GM12872 (cell line): ENCODE measurements at regions not wholly inside any gene's neighbourhood (a gene's known extent, or its start where the extent isn't known, plus 50 kb on each side); places are given as distances from the start of the nearest gene placed in this dataset.

Experiments used
- TF ChIP-seq, protein P1 (sequence below): IDR thresholded peaks from 3 replicates; pipeline ENCODE4 v1.5.1; 2011; ENCODE audit warnings: low read depth, mild to moderate bottlenecking, low read length, moderate library complexity; ENCODE audit not compliant: insufficient read depth

DNA sequence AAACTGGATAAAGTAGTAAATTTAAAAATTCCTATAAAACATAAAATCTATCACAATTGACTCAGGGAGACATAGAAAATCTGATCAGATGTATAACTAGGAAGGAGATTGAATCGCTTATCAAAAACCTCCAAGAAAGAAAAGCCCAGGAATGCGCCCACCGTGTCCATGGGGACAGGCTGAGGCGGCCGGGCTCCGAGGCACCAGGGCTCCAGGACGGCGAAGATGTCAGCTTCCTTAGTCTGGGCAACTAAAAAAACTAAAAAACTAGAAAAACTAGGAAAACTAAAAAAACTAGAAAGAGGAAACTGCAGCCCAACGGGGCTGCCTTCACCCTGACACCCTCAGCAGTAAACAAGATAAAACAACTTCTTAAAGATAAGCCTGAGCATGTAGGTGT lies 229.0 kb upstream of the RAB4A start:
- TF ChIP-seq, protein P1, sequence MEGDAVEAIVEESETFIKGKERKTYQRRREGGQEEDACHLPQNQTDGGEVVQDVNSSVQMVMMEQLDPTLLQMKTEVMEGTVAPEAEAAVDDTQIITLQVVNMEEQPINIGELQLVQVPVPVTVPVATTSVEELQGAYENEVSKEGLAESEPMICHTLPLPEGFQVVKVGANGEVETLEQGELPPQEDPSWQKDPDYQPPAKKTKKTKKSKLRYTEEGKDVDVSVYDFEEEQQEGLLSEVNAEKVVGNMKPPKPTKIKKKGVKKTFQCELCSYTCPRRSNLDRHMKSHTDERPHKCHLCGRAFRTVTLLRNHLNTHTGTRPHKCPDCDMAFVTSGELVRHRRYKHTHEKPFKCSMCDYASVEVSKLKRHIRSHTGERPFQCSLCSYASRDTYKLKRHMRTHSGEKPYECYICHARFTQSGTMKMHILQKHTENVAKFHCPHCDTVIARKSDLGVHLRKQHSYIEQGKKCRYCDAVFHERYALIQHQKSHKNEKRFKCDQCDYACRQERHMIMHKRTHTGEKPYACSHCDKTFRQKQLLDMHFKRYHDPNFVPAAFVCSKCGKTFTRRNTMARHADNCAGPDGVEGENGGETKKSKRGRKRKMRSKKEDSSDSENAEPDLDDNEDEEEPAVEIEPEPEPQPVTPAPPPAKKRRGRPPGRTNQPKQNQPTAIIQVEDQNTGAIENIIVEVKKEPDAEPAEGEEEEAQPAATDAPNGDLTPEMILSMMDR = no peak

DNA sequence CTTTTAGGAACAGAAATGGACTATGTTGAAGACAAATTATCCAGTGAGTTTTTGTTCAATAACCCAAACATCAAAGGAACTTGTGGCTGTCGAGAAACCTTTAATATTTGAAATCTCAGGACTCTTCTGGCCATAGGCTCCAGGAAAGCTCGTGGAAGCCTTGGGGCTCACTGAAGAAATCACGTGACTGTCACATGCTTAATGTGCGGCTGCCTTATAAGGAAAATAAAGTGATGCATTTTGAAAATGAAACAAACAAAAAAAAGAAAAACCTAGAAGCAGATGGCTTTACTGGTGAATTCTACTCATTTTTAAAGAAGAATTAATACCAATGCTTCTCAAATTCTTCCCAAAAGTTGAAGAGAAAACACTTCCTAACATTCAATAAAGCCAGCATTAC lies 228.4 kb upstream of the RAB4A start:
- TF ChIP-seq, protein P1 = no peak

DNA sequence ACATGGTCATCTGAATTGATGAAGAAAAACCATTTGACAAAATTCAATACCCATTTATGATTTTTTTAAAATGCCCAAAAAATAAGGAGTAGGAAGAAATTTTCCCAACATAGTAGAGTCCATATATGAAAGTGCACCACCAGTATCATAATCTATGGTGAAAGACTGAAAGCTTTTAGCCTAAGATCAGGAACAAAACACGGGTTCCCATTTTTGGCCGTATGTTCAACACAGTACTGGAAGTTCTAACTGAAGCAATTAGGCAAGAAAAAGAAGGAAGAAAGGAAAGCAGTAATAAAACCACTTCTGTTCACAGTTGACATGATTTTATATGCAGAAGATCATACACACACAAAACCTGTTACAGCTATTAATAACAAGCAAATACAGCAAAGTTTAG lies 227.8 kb upstream of the RAB4A start:
- TF ChIP-seq, protein P1 = no peak

DNA sequence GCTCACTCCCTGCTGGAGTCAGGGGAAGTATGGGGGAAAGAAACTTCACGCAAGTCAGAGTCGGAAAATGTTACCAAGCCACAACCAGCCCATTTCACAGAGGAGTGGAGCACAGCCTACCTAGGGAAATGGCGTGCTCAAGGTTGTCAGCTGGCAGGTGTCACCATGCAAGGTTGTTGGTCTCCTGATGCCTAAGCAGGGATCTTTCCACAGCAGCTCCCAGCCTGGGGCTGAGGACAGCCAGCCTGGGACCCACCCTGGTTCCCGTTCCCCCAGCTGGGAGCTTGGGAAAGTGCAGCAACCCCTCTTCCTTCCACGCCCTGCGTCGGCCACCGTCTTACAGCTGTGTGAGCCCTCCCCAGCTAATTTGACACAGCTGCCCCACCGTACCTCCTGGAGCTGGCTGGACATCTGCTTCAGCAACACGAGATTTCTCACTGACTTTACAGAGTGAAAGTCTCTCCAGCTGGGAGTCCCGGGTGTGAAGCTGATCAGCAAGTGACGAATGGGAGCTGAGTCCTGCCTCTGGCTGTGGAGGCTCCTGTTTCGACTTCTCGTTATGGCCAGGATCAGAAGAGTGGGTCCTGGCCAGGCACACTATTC lies 224.6 kb upstream of the RAB4A start:
- TF ChIP-seq, protein P1 = no peak

DNA sequence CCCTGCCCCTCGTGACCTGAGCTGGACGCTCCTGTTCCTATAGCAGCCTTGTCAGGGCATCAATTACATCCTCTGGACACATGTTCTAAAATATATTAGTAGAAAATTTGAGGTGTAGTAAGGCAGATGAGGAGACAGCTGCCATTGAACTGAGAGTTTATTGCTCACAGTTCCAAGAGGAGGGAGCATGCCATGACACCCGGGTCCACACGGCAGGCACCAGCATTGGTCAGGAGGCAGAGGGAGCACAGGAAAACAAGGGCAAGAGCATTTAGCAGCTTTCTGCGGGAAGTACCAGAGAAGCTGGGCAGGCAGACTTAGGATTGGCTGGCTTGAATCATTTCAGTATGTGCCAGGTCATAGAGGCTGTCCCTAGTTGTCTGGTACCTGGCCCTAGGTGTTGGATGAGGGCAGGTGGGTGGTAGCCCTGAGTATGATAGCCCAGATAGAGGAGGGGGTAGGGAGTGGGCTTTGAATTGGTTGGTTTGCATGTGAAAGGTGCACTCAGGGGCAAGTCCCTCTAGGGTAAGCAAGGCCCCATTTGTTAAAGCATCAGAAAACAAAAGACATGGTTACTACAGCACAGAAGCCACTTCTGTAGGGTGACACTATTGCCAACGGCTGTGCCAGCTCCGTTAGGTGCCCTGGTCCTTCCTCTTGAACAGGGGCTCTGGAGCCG lies 223.6 kb upstream of the RAB4A start:
- TF ChIP-seq, protein P1 = no peak

DNA sequence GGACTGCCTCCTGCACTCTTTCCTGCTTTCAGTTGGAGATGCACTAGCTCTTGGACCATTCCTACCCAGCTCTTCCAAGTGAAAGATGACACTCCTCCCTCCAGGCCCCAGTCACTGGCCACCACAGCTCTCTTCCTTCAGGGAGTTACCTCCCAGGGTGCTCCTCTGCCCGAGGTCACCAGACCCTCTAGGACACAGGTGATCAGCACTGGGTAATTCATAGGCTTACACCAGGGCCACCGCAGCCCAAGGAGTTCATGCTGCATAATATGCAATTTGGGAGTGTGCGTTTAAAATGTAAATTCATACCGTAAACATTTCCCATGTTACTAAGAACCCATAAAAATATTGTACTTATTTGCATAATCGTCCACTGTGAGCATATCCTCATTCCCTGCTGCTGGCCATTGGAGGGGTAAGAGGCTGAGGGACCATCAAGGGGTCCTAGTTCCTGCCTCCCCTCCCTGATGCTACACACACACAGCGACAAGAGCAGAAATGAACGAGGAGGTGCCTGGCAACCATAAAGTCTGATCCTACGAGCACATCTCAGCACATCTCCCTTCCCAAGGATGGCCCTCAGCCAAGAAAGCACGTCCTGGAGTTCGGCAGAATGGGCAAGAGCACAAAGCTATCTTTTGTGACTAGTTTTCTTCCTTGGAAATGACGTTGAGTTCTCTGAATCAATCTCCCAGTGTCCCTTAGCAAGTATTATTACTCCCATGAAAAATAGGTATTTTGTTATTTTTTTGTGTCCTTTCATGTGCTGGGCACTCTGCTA lies 222.9 kb upstream of the RAB4A start:
- TF ChIP-seq, protein P1 = no peak

DNA sequence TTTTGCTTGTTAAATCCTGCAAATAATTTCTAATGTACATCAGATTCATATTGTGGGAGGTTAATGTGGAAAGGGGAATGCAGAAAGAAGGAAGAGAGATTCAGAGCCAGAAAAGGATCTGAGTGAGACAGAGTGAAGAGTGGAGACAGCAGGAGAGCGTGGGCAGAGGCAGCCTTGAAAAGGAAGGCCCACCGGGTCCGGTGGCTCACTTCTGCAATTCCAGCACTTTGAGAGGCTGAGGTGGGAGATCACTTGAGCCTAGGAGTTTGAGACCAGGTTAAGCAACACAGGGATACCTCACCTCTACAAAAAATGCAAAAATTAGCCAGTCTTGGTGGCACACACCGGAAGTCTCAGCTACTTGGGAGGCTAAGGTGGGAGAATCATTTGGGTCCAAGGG lies 222.0 kb upstream of the RAB4A start:
- TF ChIP-seq, protein P1 = no peak
